Endothelial cell of umbilical vein (primary cell): ENCODE measurements at regions not wholly inside any gene's neighbourhood (a gene's known extent, or its start where the extent isn't known, plus 50 kb on each side); places are given as distances from the start of the nearest gene placed in this dataset.

Source experiments
- EZH2 ChIP-seq: IDR thresholded peaks from 2 replicates; pipeline ENCODE4 v1.6.1; 2012; ENCODE audit warnings: borderline replicate concordance, low read depth, mild to moderate bottlenecking, moderate library complexity, low read length, inconsistent platforms; ENCODE audit not compliant: severe bottlenecking
- FOS ChIP-seq: IDR thresholded peaks from 2 replicates; pipeline ENCODE4 v1.6.1; 2011; ENCODE audit warnings: mild to moderate bottlenecking, low read length, moderate library complexity, borderline replicate concordance; ENCODE audit not compliant: insufficient read depth
- GATA2 ChIP-seq: IDR thresholded peaks from 2 replicates; pipeline ENCODE4 v1.7.0; 2011; ENCODE audit warnings: low read depth, mild to moderate bottlenecking, moderate library complexity, mixed read lengths, low read length; ENCODE audit not compliant: insufficient read length, insufficient read depth
- JUN ChIP-seq: IDR thresholded peaks from 2 replicates; pipeline ENCODE4 v1.6.1; 2011; ENCODE audit warnings: borderline replicate concordance, low read depth; ENCODE audit not compliant: insufficient read length, insufficient read depth
- MYC ChIP-seq: IDR thresholded peaks from one replicate; pipeline ENCODE4 v1.6.1; 2011; ENCODE audit warnings: mild to moderate bottlenecking, low read depth, low read length
- POLR2A ChIP-seq: IDR thresholded peaks from 2 replicates; pipeline ENCODE4 v1.6.1; 2012; ENCODE audit warnings: low read depth, mild to moderate bottlenecking, control low read depth, low read length
- POLR2AphosphoS5 ChIP-seq: IDR thresholded peaks from 2 replicates; pipeline ENCODE4 v1.6.1; 2012; ENCODE audit warnings: low read depth, mild to moderate bottlenecking, control low read depth, low read length, moderate library complexity; ENCODE audit not compliant: insufficient read depth
- TF ChIP-seq, protein P1 (sequence below), 2 donors: IDR thresholded peaks; 1 replicate in 1 of 2; 2 replicates in 1 of 2; pipeline ENCODE4 v1.5.1; 2011; ENCODE audit warnings: low read length in 2 of 2, mild to moderate bottlenecking in 2 of 2, moderate library complexity in 2 of 2, control low read depth in 1 of 2, inconsistent platforms in 1 of 2, low read depth in 1 of 2; ENCODE audit not compliant: insufficient read depth in 1 of 2; ENCODE audit errors: extremely low read depth in 1 of 2
- TF ChIP-seq, protein P2 (sequence below): IDR thresholded peaks from 2 replicates; pipeline ENCODE4 v1.6.1; 2011; ENCODE audit not compliant: insufficient read depth, insufficient read length

DNA sequence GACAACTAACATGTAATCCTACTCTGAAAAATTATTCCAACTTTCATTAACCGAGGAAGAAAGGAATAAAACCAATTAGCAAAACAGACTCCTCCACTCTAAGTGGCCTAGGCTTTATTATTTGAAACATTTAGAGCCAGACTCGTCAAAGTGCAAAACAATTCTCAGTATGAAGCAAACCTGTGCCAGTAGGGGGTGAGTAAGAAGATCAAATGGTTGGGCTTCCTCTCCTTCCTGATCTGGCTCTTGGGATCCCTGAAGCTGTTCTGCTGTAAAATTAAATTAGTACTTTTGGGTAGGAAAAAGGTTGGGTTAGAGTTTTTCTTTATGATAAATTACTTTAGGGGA is 177.6 kb upstream of the MAN1A1 start:
- TF ChIP-seq, protein P1, sequence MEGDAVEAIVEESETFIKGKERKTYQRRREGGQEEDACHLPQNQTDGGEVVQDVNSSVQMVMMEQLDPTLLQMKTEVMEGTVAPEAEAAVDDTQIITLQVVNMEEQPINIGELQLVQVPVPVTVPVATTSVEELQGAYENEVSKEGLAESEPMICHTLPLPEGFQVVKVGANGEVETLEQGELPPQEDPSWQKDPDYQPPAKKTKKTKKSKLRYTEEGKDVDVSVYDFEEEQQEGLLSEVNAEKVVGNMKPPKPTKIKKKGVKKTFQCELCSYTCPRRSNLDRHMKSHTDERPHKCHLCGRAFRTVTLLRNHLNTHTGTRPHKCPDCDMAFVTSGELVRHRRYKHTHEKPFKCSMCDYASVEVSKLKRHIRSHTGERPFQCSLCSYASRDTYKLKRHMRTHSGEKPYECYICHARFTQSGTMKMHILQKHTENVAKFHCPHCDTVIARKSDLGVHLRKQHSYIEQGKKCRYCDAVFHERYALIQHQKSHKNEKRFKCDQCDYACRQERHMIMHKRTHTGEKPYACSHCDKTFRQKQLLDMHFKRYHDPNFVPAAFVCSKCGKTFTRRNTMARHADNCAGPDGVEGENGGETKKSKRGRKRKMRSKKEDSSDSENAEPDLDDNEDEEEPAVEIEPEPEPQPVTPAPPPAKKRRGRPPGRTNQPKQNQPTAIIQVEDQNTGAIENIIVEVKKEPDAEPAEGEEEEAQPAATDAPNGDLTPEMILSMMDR (IDR thresholded peaks at IDR 0.05; ENCODE audit: extremely low read depth in 1 of 2, insufficient read depth in 1 of 2, low read depth in 1 of 2, low read length in 2 of 2): no peak
- TF ChIP-seq EZH2 (no peak), POLR2A (no peak), FOS (no peak), MYC (no peak), POLR2AphosphoS5 (no peak), JUN (no peak), GATA2 (no peak)
- TF ChIP-seq, protein P2, sequence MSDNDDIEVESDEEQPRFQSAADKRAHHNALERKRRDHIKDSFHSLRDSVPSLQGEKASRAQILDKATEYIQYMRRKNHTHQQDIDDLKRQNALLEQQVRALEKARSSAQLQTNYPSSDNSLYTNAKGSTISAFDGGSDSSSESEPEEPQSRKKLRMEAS: no peak
